Urinary bladder (tissue), 3 donors: ENCODE measurements at regions not wholly inside any gene's neighbourhood (a gene's known extent, or its start where the extent isn't known, plus 50 kb on each side); places are given as distances from the start of the nearest gene placed in this dataset.

Source experiments
- DNase-seq: peaks from one replicate; pipeline ENCODE4 v3.0.0-alpha.2; 2015; ENCODE audit errors: extremely low spot score
- H3K27ac ChIP-seq: one replicate; pipeline ENCODE4 v1.5.1; 2013; ENCODE audit warnings: low read depth, mild to moderate bottlenecking, moderate library complexity
- H3K36me3 ChIP-seq: one replicate; pipeline ENCODE4 v1.6.1; 2013; ENCODE audit warnings: mild to moderate bottlenecking, moderate library complexity; ENCODE audit not compliant: insufficient read depth
- H3K4me1 ChIP-seq: one replicate; pipeline ENCODE4 v1.6.1; 2013; ENCODE audit warnings: mild to moderate bottlenecking, moderate library complexity; ENCODE audit not compliant: insufficient read depth
- H3K4me3 ChIP-seq: one replicate; pipeline ENCODE4 v1.5.1; 2013; ENCODE audit warnings: low read depth, low read length
- WGBS: extraction: QIAGEN DNeasy Blood & Tissue Kit; methylation state at CpG from one replicate; pipeline ENCODE4 v1.1.7; 2013; 5-methylcytosine and 5-hydroxymethylcytosine counted together
- donor health status: healthy with polysubstance abuse.
- donor health status: healthy.

DNA sequence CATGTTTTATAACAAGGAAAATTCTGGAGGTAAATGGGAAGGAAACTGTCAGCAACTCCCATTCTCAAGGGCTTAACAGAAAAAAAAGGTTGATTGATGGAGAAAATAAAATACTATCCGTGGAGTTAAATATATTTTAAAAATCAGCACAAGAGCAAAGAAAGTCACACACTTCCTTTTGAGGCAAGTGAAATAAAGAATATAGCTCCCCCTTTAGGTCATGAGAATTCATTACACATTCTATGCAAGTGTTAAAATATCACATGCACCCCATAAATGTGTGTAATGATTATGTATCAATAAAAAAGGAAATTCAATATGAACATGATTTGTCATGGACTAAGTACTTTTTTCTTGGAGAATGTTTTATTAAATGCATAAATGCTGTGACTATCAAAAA is 349.2 kb downstream of the TPBG start:
- 78% methylated on average over 1 of the region's 1 CpG for whole genome bisulfite sequencing
- H3K36me3 ChIP-seq = no peaks in the 10 kb centered on the region
- H3K4me3 ChIP-seq = no peak overlapping the region
- DNase-seq = no peak
- no peaks in the 10 kb centered on the region for H3K4me1 ChIP-seq
- no peak overlapping the region for H3K27ac ChIP-seq

DNA sequence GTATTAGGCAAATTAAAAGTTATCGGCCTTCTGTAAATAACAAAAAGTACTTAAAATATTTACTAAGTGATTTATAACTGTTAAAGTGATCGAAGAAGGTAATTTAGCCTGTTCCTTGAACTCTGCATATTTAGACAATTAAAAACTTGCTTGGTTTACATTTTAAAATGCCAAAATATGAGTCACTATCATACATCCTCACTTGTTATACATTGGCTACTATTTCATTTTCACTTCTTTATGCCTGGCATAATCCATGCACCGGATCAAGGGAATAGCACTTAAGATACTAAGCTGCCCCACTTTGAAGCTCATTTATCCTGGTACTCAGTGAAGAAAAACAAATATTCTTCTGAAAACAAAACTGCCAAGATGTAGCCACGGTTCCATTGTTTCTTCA is 344.6 kb downstream of the UBE3D start:
- WGBS = 81% methylated on average over 4 of the region's 4 CpGs
- H3K36me3 ChIP-seq = no peaks in the 10 kb centered on the region
- H3K4me3 ChIP-seq = no peak overlapping the region
- no peaks in the 10 kb centered on the region for H3K4me1 ChIP-seq
- no peak for DNase-seq
- no peak overlapping the region for H3K27ac ChIP-seq

DNA sequence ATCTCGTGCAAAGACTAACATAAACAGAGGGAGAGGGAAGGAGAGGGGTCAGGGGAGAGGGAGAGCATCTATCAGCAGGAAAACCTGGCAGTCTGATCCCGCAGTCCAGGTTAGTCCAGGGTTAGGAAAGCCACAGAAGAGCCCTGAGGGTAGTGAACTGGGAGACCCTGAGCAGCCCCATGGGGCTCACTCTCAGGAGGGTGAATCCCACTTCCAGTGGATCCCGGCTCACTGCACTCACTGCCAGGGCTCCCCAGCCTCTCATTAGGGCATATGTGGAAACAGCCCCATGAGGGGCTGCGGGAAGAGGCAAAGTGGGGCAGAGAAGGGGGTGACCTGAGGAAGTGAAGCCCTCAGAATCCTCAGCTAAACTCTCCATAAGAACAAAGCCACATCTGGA is 329.9 kb downstream of the UBE3D start:
- 76% methylated on average over 4 of the region's 4 CpGs for WGBS
- DNase-seq = no peak
- H3K4me3 ChIP-seq = no peak overlapping the region

DNA sequence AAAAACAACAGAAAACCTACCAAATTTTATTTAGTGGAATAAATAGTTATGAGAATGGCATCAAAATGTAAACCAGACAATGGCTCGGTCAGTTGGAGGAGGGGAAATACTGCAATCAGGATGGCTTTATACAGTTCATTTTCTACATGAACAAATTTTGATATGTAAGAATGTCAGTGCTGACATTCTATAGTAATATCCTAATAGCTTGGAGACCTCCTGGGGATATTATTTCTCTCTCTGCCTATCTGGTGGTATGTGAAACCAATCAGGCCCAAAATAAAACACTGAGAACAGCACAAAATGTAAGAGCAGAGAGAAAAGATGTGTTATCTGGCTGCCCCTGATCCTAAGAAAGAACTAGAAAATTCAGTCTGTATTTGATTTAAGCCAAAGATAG is 327.7 kb downstream of the UBE3D start:
- 95% methylated on average over 1 of the region's 1 CpG for WGBS
- no peak overlapping the region for H3K27ac ChIP-seq
- DNase-seq = no peak
- no peaks in the 10 kb centered on the region for H3K36me3 ChIP-seq
- H3K4me3 ChIP-seq = no peak overlapping the region
- no peaks in the 10 kb centered on the region for H3K4me1 ChIP-seq

More for the DNA sequence above, 329.9 kb downstream of the UBE3D start:
- Histone ChIP-seq H3K27ac (no peak overlapping the region), H3K36me3 (no peaks in the 10 kb centered on the region), H3K4me1 (no peaks in the 10 kb centered on the region)

DNA sequence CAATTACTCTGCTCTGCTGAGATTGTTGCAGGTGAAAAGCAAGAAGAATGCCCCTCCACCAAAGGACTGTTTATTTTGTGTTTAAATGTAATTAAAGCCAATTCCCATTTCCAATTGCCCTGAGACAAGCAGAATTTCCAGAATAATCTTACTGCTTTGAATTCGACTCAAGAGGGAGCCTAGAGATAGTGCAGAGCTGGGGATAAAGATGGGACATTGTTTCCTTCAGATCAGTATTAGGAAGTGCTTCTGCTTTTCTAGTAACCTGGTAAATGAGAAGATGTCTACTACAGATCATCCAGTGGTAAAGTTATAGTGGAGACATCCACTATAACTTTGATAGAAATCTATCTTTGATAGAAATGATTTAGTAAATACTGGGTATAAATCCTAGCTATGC is 326.9 kb downstream of the UBE3D start:
- Histone ChIP-seq H3K4me3 (no peak overlapping the region), H3K27ac (no peak overlapping the region), H3K4me1 (no peaks in the 10 kb centered on the region), H3K36me3 (no peaks in the 10 kb centered on the region)
- 38% methylated on average over 1 of the region's 1 CpG for WGBS
- no peak for DNase-seq

DNA sequence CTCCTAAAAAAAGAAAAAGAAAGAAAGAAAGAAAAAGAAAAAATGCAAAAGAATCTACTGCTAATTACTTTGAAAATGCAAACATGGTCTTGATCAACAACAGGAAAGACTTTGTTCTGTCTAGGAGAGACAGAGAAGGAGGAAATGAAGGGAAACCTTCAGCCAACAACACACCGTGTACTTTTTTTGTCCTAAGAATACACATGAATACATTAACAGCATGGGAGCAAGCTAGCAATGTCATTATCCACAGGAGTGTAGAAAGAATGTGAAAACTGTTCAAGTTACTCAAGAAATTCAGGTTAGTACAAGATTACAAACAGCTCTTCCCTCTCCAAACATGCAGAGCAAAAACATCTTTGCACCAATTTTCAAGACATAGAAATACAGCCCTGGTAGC is 326.3 kb downstream of the UBE3D start:
- no peaks in the 10 kb centered on the region for H3K36me3 ChIP-seq
- no peaks in the 10 kb centered on the region for H3K4me1 ChIP-seq
- no peak overlapping the region for H3K4me3 ChIP-seq
- WGBS = 21% methylated on average over 1 of the region's 1 CpG
- no peak for DNase-seq
- H3K27ac ChIP-seq = no peak overlapping the region

DNA sequence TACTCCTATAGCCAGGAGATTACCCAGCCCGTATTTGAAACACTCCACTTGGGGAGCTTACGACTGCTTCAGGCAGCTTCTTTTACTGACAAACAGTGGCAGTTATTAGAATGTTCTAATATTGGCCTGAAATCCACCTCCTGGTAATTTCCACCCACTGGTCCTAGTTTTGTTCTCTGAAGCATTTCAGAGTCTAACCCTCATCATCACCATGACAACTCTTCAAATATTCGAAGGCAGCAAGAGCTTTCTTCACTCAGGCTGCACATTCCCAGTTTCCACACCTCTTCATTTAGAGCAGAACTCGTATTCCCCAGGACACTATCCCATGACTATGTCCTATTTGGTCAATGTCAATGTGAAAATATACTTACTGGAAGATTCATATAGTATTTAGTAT is 325.6 kb downstream of the UBE3D start:
- no peak overlapping the region for H3K4me3 ChIP-seq
- H3K36me3 ChIP-seq = no peaks in the 10 kb centered on the region
- H3K4me1 ChIP-seq = no peaks in the 10 kb centered on the region
- no peak for DNase-seq
- WGBS = 79% methylated on average over 4 of the region's 4 CpGs
- H3K27ac ChIP-seq = no peak overlapping the region

DNA sequence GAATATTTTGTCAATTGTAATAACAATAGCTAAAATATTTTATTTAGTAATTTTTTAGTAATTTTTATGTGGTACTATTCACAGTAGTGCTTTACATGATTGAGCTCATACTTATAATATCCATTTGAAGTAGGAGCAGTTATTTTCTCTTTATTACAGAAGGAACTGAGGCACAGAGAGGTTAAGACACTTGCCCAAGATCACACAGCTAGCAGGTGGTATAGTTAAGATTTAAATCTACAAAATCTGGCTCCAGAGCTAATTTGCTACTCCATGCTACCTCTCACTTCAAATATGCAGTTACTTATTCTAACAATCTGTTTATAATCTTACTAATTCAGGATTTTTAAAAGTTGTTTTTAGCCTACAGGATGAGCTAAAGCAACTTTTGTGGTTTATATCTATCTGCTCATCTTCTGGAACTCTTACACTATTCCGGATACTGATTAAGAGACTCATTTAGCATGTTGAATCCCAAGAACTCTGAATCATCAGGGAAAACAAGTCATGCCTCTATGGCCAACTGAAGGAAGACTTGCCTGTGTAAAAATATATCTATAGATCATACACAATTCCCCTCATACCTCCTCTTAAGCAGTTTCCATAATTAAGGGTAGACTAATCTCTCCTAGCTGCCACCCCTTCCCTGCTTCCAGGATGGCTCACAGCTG is 324.2 kb downstream of the UBE3D start:
- H3K4me3 ChIP-seq = no peak overlapping the region
- H3K27ac ChIP-seq = no peak overlapping the region
- no peaks in the 10 kb centered on the region for H3K36me3 ChIP-seq
- no peak for DNase-seq
- WGBS = 73% methylated on average over 1 of the region's 1 CpG
- H3K4me1 ChIP-seq = no peaks in the 10 kb centered on the region

DNA sequence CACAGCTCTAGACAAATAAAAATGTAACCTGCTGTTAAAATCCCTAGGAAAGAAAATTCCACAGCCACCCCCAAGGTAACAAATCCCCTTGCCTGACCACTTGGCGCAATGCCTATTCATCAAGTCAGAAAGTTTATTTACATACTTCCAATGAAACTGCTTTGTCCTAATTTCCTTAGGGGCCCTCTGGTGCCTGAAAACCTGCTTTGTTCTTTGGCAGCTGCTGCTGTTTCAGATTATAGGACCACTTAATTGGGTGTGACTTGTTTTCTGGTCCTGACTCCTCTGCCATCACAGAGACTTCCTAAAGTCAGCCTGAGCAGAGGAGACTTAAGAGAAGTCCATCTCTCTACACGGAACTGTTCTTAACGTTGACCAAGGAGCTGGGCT is 323.6 kb downstream of the UBE3D start:
- H3K27ac ChIP-seq = no peak overlapping the region
- no peaks in the 10 kb centered on the region for H3K36me3 ChIP-seq
- no peak overlapping the region for H3K4me3 ChIP-seq
- no peak for DNase-seq
- H3K4me1 ChIP-seq = no peaks in the 10 kb centered on the region
- 65% methylated on average over 3 of the region's 3 CpGs for WGBS

DNA sequence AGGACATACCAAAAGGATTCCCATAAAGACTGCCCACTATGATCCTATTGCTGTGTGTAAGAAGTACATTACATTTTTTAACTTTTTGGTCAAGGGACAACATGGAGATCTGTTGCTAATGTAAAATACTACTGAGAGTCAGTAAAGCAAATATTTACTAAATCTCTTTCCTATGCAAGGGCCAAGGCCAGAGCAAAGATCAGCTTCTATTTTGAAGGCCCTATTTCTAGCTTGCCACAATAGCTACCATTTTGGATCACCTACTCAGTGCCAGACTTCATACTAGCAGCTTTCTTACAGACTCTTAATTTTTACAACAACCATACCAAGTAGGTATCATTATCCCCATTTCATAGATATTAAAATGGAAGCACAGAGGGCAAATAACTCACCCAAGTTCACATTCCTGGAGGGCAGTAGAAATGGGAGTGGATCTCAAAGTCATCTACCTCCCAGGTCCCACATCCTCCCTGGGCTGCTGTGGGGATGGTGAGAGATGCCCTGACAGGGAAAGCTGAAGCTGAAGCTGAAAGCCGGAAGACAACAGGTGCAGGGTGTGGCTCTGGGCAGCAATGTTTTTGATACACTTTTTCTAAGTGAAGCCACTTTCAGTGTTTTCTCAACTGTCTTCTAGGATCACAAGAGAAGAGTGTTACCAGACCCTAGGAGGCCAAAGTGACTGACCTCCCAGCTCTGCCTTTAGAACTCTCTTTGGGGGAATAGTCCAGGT is 321.2 kb downstream of the UBE3D start:
- 100% methylated on average over 1 of the region's 1 CpG for WGBS
- no peaks in the 10 kb centered on the region for H3K4me1 ChIP-seq
- no peak overlapping the region for H3K27ac ChIP-seq
- H3K36me3 ChIP-seq = no peaks in the 10 kb centered on the region
- no peak overlapping the region for H3K4me3 ChIP-seq
- DNase-seq = no peak

DNA sequence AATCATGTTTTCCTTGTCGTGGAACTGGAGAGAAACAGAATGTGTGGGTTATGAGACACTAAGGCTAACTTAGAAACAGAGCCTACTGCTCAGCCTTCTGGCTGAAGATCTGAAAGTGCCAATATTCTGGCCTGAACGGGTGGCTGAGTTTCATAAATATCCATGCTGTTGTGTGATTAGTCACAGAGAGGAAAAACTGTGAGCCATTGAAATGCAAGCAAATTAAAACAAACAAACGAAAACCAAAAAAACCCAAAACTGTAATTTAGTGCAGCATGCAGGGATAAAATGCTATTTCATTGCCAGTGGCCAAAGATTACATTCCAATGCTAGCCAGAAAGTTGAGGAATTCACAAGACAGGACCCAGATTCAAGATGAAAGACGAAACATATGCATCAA is 315.1 kb downstream of the UBE3D start:
- WGBS = 31% methylated on average over 4 of the region's 4 CpGs
- no peak overlapping the region for H3K27ac ChIP-seq
- no peak for DNase-seq
- no peaks in the 10 kb centered on the region for H3K36me3 ChIP-seq
- H3K4me1 ChIP-seq = no peaks in the 10 kb centered on the region
- H3K4me3 ChIP-seq = no peak overlapping the region

DNA sequence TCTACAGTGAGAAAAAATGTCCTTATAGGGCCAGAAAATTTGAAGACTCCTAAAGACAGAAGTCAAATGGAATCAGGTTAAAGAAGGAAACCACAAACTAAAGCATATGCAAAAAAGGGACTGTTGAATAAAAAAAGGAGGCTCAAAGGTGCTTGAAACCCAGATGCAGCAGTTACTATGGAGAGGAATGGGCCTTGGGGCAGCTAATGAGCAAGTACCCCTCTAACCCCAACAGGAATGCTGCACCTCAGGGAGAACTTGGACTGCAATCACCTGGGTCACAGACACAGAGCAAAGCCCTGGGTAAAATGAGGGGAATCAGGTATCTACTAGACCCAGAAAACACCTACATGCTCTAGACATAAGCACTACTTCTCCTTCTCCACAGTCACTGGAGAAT is 313.9 kb downstream of the UBE3D start:
- Histone ChIP-seq H3K36me3 (no peaks in the 10 kb centered on the region), H3K27ac (no peak overlapping the region), H3K4me3 (no peak overlapping the region), H3K4me1 (no peaks in the 10 kb centered on the region)
- no peak for DNase-seq

DNA sequence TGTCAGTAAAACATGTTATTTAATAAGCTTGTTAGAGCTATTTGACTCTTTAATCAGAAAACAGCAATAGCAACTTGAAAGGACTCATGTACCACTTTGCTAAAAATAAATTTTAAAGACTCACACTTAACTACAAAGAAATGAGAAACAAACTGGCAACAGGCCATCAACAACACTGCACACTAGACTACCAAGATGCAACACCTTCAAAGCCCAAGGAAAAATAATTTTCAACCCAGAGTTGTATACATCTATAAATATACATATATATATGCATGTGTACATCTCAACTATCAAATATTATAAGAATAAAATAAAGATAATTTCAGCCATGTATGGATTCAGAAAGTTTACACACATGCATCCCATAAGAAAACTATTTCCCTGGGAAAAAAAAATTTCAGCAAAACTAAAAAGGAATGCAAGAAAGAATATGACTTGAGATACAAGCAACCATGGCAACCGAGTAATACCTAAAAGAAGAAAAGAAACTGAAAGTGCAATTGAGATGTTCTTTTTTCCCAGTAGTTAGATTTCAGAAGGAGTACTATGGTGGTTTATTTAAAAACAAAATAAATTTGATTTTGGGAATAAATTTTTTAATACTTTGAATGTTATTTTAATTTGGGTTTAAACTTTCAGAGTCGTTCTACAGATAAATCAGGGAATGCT is 303.8 kb downstream of the UBE3D start:
- no peaks in the 10 kb centered on the region for H3K36me3 ChIP-seq
- H3K4me1 ChIP-seq = no peaks in the 10 kb centered on the region
- no peak for DNase-seq
- H3K4me3 ChIP-seq = no peak overlapping the region
- 67% methylated on average over 2 of the region's 2 CpGs for WGBS
- H3K27ac ChIP-seq = no peak overlapping the region

DNA sequence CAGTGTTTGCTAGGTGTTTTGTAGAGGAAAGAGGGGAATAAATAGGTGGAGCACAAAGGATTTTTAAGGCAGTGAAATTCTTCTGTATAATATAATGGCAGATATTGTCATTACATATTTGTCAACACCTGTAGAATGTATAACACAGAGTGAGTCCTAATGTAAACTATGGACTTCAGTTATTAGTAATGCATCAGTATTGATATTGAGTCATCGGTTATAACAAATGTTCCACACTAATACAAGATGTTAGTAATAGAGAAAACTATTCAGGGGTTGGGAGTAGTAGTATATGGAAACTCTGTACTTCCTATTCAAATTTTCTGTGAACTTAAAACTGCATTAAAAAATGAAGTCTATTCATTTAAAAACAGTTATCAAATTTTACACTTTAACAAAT is 299.2 kb downstream of the UBE3D start:
- Histone ChIP-seq H3K27ac (no peak overlapping the region), H3K4me3 (no peak overlapping the region), H3K4me1 (no peaks in the 10 kb centered on the region), H3K36me3 (no peaks in the 10 kb centered on the region)
- no peak for DNase-seq
- 94% methylated on average over 1 of the region's 1 CpG for WGBS
